ENCODE measurements at regions not wholly inside any gene's neighbourhood (a gene's known extent, or its start where the extent isn't known, plus 50 kb on each side); places are given as distances from the start of the nearest gene placed in this dataset.

DNA sequence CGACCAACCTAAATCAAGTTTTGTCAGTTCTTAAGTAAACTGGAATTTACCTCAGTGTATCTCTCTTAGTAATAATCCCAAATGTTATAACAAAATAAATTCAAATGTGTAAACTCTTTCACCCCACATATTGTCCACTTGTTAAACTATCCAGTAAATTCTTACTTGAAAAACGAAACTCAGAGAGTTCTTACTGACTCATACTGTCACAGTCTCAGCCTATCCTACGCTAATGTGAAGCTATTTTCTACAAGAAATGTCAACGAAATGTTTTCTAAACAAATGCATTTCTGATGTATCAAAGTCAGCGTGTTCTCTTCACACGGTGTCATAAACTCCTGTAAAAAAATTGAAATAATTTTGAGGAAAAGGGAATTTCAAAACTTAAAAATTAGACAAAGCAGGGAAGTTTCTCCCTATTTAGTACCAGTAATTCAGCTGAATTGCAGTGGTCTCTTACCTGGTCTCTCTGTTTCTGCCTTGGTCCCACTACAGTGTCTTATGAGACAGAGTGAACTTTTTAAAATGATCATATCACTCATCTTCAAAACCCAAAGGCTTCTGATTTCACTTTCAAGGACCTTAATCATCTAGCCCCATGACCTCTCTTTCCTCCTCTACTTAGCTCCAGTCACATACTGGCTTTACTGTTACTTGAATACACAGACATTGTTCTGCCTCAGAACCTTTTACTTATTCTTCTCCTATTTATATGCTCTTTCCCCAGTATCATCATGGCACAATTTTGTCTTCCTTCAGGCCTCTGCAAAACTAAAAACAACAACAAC lies 63.3 kb downstream of the DCAF8L1 start:
- TF ChIP-seq NFYB (CRISPR knock-in tag; conservative IDR thresholded peaks at IDR 0.05; ENCODE audit: low read depth) (no peak), FOXP4 (CRISPR knock-in tag; IDR thresholded peaks at IDR 0.05) (no peak), ZNF416 (CRISPR knock-in tag; IDR thresholded peaks at IDR 0.05) (no peak), CREM (CRISPR knock-in tag; IDR thresholded peaks at IDR 0.05) (no peak), ERG (CRISPR knock-in tag; IDR thresholded peaks at IDR 0.05) (no peak), NR3C1 (CRISPR knock-in tag; conservative IDR thresholded peaks at IDR 0.05; ENCODE audit: low read depth) (no peak), RELA (CRISPR knock-in tag; IDR thresholded peaks at IDR 0.05; ENCODE audit: borderline replicate concordance) (no peak), SMAD4 (CRISPR knock-in tag; IDR thresholded peaks at IDR 0.05) (no peak), GTF2I (CRISPR knock-in tag; conservative IDR thresholded peaks at IDR 0.05) (no peak), CBFB (CRISPR knock-in tag; IDR thresholded peaks at IDR 0.05; ENCODE audit: low read depth) (no peak), ETV6 (CRISPR knock-in tag; IDR thresholded peaks at IDR 0.05) (no peak), NR1H2 (CRISPR knock-in tag; IDR thresholded peaks at IDR 0.05) (no peak), OVOL2 (CRISPR knock-in tag; IDR thresholded peaks at IDR 0.05; ENCODE audit: borderline replicate concordance) (no peak), ZNF281 (CRISPR knock-in tag; IDR thresholded peaks at IDR 0.05) (no peak), E2F5 (CRISPR knock-in tag; IDR thresholded peaks at IDR 0.05) (no peak)
- TF ChIP-seq, protein P1, sequence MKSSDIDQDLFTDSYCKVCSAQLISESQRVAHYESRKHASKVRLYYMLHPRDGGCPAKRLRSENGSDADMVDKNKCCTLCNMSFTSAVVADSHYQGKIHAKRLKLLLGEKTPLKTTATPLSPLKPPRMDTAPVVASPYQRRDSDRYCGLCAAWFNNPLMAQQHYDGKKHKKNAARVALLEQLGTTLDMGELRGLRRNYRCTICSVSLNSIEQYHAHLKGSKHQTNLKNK (CRISPR knock-in tag; IDR thresholded peaks at IDR 0.05), result no peak
- TF ChIP-seq, protein P2, sequence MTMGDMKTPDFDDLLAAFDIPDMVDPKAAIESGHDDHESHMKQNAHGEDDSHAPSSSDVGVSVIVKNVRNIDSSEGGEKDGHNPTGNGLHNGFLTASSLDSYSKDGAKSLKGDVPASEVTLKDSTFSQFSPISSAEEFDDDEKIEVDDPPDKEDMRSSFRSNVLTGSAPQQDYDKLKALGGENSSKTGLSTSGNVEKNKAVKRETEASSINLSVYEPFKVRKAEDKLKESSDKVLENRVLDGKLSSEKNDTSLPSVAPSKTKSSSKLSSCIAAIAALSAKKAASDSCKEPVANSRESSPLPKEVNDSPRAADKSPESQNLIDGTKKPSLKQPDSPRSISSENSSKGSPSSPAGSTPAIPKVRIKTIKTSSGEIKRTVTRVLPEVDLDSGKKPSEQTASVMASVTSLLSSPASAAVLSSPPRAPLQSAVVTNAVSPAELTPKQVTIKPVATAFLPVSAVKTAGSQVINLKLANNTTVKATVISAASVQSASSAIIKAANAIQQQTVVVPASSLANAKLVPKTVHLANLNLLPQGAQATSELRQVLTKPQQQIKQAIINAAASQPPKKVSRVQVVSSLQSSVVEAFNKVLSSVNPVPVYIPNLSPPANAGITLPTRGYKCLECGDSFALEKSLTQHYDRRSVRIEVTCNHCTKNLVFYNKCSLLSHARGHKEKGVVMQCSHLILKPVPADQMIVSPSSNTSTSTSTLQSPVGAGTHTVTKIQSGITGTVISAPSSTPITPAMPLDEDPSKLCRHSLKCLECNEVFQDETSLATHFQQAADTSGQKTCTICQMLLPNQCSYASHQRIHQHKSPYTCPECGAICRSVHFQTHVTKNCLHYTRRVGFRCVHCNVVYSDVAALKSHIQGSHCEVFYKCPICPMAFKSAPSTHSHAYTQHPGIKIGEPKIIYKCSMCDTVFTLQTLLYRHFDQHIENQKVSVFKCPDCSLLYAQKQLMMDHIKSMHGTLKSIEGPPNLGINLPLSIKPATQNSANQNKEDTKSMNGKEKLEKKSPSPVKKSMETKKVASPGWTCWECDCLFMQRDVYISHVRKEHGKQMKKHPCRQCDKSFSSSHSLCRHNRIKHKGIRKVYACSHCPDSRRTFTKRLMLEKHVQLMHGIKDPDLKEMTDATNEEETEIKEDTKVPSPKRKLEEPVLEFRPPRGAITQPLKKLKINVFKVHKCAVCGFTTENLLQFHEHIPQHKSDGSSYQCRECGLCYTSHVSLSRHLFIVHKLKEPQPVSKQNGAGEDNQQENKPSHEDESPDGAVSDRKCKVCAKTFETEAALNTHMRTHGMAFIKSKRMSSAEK (CRISPR knock-in tag; IDR thresholded peaks at IDR 0.05; ENCODE audit: borderline replicate concordance), result no peak
- TF ChIP-seq, protein P3, sequence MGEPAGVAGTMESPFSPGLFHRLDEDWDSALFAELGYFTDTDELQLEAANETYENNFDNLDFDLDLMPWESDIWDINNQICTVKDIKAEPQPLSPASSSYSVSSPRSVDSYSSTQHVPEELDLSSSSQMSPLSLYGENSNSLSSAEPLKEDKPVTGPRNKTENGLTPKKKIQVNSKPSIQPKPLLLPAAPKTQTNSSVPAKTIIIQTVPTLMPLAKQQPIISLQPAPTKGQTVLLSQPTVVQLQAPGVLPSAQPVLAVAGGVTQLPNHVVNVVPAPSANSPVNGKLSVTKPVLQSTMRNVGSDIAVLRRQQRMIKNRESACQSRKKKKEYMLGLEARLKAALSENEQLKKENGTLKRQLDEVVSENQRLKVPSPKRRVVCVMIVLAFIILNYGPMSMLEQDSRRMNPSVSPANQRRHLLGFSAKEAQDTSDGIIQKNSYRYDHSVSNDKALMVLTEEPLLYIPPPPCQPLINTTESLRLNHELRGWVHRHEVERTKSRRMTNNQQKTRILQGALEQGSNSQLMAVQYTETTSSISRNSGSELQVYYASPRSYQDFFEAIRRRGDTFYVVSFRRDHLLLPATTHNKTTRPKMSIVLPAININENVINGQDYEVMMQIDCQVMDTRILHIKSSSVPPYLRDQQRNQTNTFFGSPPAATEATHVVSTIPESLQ (CRISPR knock-in tag; IDR thresholded peaks at IDR 0.05), result no peak
- no peaks in the 10 kb centered on the region; the same call in 1 of the 2 replicates for H3K27me3 Mint-ChIP-seq (ENCODE audit: low read depth)
- no peak overlapping the region for H3K27ac Mint-ChIP-seq
- CTCF ChIA-PET, result no interaction called here
- POLR2A ChIA-PET, result no interaction called here
- H3K36me3 Mint-ChIP-seq, result no peaks in the 10 kb centered on the region
- H3K9me3 Mint-ChIP-seq, result no peaks in the 10 kb centered on the region
- no peaks in the 10 kb centered on the region for H3K4me1 Mint-ChIP-seq
- ATAC-seq, result no peak
- H3K4me3 Mint-ChIP-seq, result no peak overlapping the region
- no peak for DNase-seq (ENCODE audit: low spot score)
